ENCODE measurements at regions not wholly inside any gene's neighbourhood (a gene's known extent, or its start where the extent isn't known, plus 50 kb on each side); places are given as distances from the start of the nearest gene placed in this dataset.

- Histone ChIP-seq H3K27ac (replicated peaks) (no peak overlapping the region), H3K4me3 (no peak overlapping the region), H3K4me1 (peaks cover 9% of the 10 kb centered on the region), H3K9me3 (replicated peaks) (no peaks in the 10 kb centered on the region), H3K27me3 (ENCODE audit: low read depth) (no peaks in the 10 kb centered on the region), H3K36me3 (no peaks in the 10 kb centered on the region)
- DNase-seq, result no peak
- intact Hi-C loops (cut with micrococcal nuclease), result loop anchor here (10.0 kb wide), 1 partner anchor 200 kb away; the partner anchor contains the start of gene TNPO1
- TF ChIP-seq CTCF (IDR thresholded peaks at IDR 0.05; ENCODE audit: borderline replicate concordance), result no peak
Observed at GRCh38 chr5:72615061-72615460, 107.9 kb upstream of the ZNF366 start.

- intact Hi-C loops (cut with micrococcal nuclease), result loop anchor here (10.0 kb wide), 1 partner anchor 201 kb away; the partner anchor contains the start of gene TNPO1
- Histone ChIP-seq H3K9me3 (replicated peaks) (no peaks in the 10 kb centered on the region), H3K4me1 (peaks cover 9% of the 10 kb centered on the region), H3K27me3 (ENCODE audit: low read depth) (no peaks in the 10 kb centered on the region), H3K27ac (replicated peaks) (no peak overlapping the region), H3K4me3 (no peak overlapping the region), H3K36me3 (no peaks in the 10 kb centered on the region)
- no peak for DNase-seq
- no peak for TF ChIP-seq CTCF (IDR thresholded peaks at IDR 0.05; ENCODE audit: borderline replicate concordance)
Observed at GRCh38 chr5:72613515-72613914, 106.3 kb upstream of the ZNF366 start.

- Histone ChIP-seq H3K4me1 (peaks cover 9% of the 10 kb centered on the region), H3K9me3 (replicated peaks) (no peaks in the 10 kb centered on the region), H3K27ac (replicated peaks) (no peak overlapping the region), H3K36me3 (no peaks in the 10 kb centered on the region), H3K4me3 (no peak overlapping the region), H3K27me3 (ENCODE audit: low read depth) (no peaks in the 10 kb centered on the region)
- intact Hi-C loops (cut with micrococcal nuclease), result loop anchor here (10.0 kb wide), 1 partner anchor 202 kb away; the partner anchor contains the start of gene TNPO1
- no peak for TF ChIP-seq CTCF (IDR thresholded peaks at IDR 0.05; ENCODE audit: borderline replicate concordance)
- DNase-seq, result no peak
Observed at GRCh38 chr5:72612810-72613209, 105.6 kb upstream of the ZNF366 start.

- H3K4me1 ChIP-seq, result peaks cover 9% of the 10 kb centered on the region
- no peak overlapping the region for H3K27ac ChIP-seq (replicated peaks)
- H3K4me3 ChIP-seq, result peak overlapping the region; percentile 3
- H3K36me3 ChIP-seq, result no peaks in the 10 kb centered on the region
- H3K27me3 ChIP-seq (ENCODE audit: low read depth), result no peaks in the 10 kb centered on the region
- H3K9me3 ChIP-seq (replicated peaks), result no peaks in the 10 kb centered on the region
- TF ChIP-seq CTCF (IDR thresholded peaks at IDR 0.05; ENCODE audit: borderline replicate concordance), result peak; percentile 98
- intact Hi-C loops (cut with micrococcal nuclease), result loop anchor here (10.0 kb wide), 1 partner anchor 204 kb away; the partner anchor contains the start of gene TNPO1
- peak; percentile 72 for DNase-seq
Observed at GRCh38 chr5:72611118-72611730, 104.0 kb upstream of the ZNF366 start.

GRCh38 chr5:72608926-72609325 is 101.7 kb upstream of the ZNF366 start:
- Histone ChIP-seq H3K9me3 (replicated peaks) (no peaks in the 10 kb centered on the region), H3K27me3 (ENCODE audit: low read depth) (no peaks in the 10 kb centered on the region), H3K4me3 (no peak overlapping the region), H3K4me1 (peaks cover 9% of the 10 kb centered on the region), H3K36me3 (no peaks in the 10 kb centered on the region), H3K27ac (replicated peaks) (no peak overlapping the region)
- intact Hi-C loops (cut with micrococcal nuclease), result no loop called here
- no peak for TF ChIP-seq CTCF (IDR thresholded peaks at IDR 0.05; ENCODE audit: borderline replicate concordance)
- no peak for DNase-seq
